ENCODE measurements at regions not wholly inside any gene's neighbourhood (a gene's known extent, or its start where the extent isn't known, plus 50 kb on each side); places are given as distances from the start of the nearest gene placed in this dataset.

GRCh38 chr18:78113940-78114251 is 864.2 kb downstream of the GALR1 start:
- no peak overlapping the region for H3K27ac ChIP-seq

GRCh38 chr18:78115896-78116561 is 863.6 kb upstream of the SALL3 start:
- Histone ChIP-seq H3K4me1 (ENCODE audit: low read depth, poor library complexity, severe bottlenecking) (no peaks in the 10 kb centered on the region), H3K36me3 (ENCODE audit: insufficient read depth) (no peaks in the 10 kb centered on the region), H4K20me1 (ENCODE audit: insufficient read depth) (no peaks in the 10 kb centered on the region), H3K27ac (no peak overlapping the region), H3K4me2 (no peak overlapping the region), H3K9ac (no peak overlapping the region), H3K27me3 (ENCODE audit: insufficient read depth, low read depth) (no peaks in the 10 kb centered on the region), H2AFZ (ENCODE audit: low read depth) (no peak overlapping the region), H3K79me2 (ENCODE audit: insufficient read depth, low read depth) (no peaks in the 10 kb centered on the region), H3K4me3 (IDR thresholded peaks at IDR 0.05; ENCODE audit: insufficient read depth, low read depth, low read length) (no peak overlapping the region)
- no peak for TF ChIP-seq CTCF (conservative IDR thresholded peaks at IDR 0.05; ENCODE audit: low read depth, low read length)

More at GRCh38 chr18:78113940-78114251, 864.2 kb downstream of the GALR1 start:
- Histone ChIP-seq H3K27me3 (ENCODE audit: insufficient read depth, low read depth) (no peaks in the 10 kb centered on the region), H3K4me3 (IDR thresholded peaks at IDR 0.05; ENCODE audit: insufficient read depth, low read depth, low read length) (no peak overlapping the region), H3K9ac (no peak overlapping the region), H3K4me2 (no peak overlapping the region), H3K36me3 (ENCODE audit: insufficient read depth) (no peaks in the 10 kb centered on the region), H4K20me1 (ENCODE audit: insufficient read depth) (no peaks in the 10 kb centered on the region), H3K4me1 (ENCODE audit: low read depth, poor library complexity, severe bottlenecking) (no peaks in the 10 kb centered on the region), H2AFZ (ENCODE audit: low read depth) (no peak overlapping the region), H3K79me2 (ENCODE audit: insufficient read depth, low read depth) (no peaks in the 10 kb centered on the region)
- TF ChIP-seq CTCF (conservative IDR thresholded peaks at IDR 0.05; ENCODE audit: low read depth, low read length) = no peak

GRCh38 chr18:78123144-78123909 is 856.3 kb upstream of the SALL3 start:
- H3K27me3 ChIP-seq (ENCODE audit: insufficient read depth, low read depth) = no peaks in the 10 kb centered on the region
- H3K36me3 ChIP-seq (ENCODE audit: insufficient read depth) = no peaks in the 10 kb centered on the region
- TF ChIP-seq CTCF (conservative IDR thresholded peaks at IDR 0.05; ENCODE audit: low read depth, low read length) = no peak

GRCh38 chr18:78123926-78124797 is 855.5 kb upstream of the SALL3 start:
- no peak overlapping the region for H3K4me2 ChIP-seq
- no peak overlapping the region for H3K27ac ChIP-seq
- H4K20me1 ChIP-seq (ENCODE audit: insufficient read depth) = no peaks in the 10 kb centered on the region
- no peaks in the 10 kb centered on the region for H3K36me3 ChIP-seq (ENCODE audit: insufficient read depth)
- no peak overlapping the region for H3K4me3 ChIP-seq (IDR thresholded peaks at IDR 0.05; ENCODE audit: insufficient read depth, low read depth, low read length)
- no peaks in the 10 kb centered on the region for H3K79me2 ChIP-seq (ENCODE audit: insufficient read depth, low read depth)
- H3K9ac ChIP-seq = no peak overlapping the region
- no peak for TF ChIP-seq CTCF (conservative IDR thresholded peaks at IDR 0.05; ENCODE audit: low read depth, low read length)
- no peaks in the 10 kb centered on the region for H3K27me3 ChIP-seq (ENCODE audit: insufficient read depth, low read depth)
- no peak overlapping the region for H2AFZ ChIP-seq (ENCODE audit: low read depth)
- no peaks in the 10 kb centered on the region for H3K4me1 ChIP-seq (ENCODE audit: low read depth, poor library complexity, severe bottlenecking)

More at GRCh38 chr18:78123144-78123909, 856.3 kb upstream of the SALL3 start:
- Histone ChIP-seq H3K9ac (no peak overlapping the region), H4K20me1 (ENCODE audit: insufficient read depth) (no peaks in the 10 kb centered on the region), H3K27ac (no peak overlapping the region), H3K79me2 (ENCODE audit: insufficient read depth, low read depth) (no peaks in the 10 kb centered on the region), H3K4me2 (no peak overlapping the region), H2AFZ (ENCODE audit: low read depth) (no peak overlapping the region), H3K4me1 (ENCODE audit: low read depth, poor library complexity, severe bottlenecking) (no peaks in the 10 kb centered on the region), H3K4me3 (IDR thresholded peaks at IDR 0.05; ENCODE audit: insufficient read depth, low read depth, low read length) (no peak overlapping the region)

Data from KMS-11 (cell line).